VCaP (cell line): ENCODE measurements at regions not wholly inside any gene's neighbourhood (a gene's known extent, or its start where the extent isn't known, plus 50 kb on each side); places are given as distances from the start of the nearest gene placed in this dataset.

Source experiments
- H3K27ac ChIP-seq: fragments of 450-650 bp; 2 replicates; pipeline ENCODE4 v1.5.1; 2017
- TF ChIP-seq, protein P1 (sequence below): fragments of 450-650 bp; conservative IDR thresholded peaks from 2 replicates; pipeline ENCODE4 v1.5.1; 2017; ENCODE audit warnings: mild to moderate bottlenecking, moderate library complexity

DNA sequence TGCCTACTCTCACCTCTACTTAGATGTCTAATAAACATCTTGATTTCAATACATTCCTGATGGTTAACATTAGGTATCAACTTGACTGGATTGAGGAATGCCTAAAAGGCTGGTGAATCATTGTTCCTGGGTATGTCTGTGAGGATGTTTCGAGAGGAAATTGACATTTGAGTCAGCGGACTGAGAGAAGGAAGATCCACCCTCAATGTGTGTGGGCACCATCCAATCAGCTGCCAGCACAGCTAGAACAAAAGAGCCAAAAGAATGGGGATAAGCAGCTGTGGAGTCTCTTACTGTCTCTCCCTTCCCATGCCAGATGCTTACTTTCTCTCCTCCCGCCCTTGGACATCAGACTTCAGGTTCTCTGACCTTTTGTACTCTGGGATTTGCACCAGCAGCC lies 128.6 kb upstream of the HS3ST5 start:
- no peak overlapping the region for H3K27ac ChIP-seq
- TF ChIP-seq, protein P1, sequence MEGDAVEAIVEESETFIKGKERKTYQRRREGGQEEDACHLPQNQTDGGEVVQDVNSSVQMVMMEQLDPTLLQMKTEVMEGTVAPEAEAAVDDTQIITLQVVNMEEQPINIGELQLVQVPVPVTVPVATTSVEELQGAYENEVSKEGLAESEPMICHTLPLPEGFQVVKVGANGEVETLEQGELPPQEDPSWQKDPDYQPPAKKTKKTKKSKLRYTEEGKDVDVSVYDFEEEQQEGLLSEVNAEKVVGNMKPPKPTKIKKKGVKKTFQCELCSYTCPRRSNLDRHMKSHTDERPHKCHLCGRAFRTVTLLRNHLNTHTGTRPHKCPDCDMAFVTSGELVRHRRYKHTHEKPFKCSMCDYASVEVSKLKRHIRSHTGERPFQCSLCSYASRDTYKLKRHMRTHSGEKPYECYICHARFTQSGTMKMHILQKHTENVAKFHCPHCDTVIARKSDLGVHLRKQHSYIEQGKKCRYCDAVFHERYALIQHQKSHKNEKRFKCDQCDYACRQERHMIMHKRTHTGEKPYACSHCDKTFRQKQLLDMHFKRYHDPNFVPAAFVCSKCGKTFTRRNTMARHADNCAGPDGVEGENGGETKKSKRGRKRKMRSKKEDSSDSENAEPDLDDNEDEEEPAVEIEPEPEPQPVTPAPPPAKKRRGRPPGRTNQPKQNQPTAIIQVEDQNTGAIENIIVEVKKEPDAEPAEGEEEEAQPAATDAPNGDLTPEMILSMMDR = no peak

DNA sequence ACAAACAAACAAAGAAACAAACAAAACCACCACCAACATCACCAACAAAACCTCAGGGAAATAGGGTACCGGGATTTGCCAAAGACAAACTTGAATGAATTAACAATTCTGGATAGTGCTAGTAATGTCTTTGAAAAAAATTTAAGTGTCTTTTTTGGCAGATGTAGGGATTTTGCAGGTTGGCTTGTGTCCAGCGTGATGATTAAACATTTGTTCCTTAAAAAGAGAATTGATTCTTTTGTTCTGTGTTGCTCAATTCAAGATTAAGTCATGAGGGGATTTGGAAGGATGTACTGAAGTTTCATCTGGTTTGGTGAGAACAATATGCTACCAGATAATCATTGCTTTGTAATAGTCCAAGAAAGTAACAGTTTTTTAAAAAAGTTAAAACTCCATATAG lies 125.1 kb upstream of the HS3ST5 start:
- H3K27ac ChIP-seq = no peak overlapping the region
- TF ChIP-seq, protein P1 = no peak

DNA sequence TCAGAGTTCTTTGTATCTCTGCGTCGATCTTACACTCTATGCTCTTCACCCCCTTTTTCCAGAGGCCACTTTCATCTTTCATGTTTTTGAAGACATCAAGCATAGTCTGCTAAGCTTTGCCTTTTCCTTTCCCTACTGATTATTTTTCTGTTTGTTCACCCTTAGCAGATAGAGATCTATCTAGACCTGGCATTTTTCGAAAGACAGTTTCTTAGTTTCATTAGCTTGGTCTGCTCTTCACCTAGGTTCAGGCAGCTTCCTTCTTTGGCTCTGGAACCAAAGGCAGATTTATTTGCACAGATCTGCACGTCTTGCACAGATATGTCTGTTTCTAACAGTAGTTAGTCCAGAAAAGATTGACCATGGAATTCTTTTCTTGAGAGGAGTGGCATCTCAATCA lies 122.7 kb upstream of the HS3ST5 start:
- no peak overlapping the region for H3K27ac ChIP-seq

DNA sequence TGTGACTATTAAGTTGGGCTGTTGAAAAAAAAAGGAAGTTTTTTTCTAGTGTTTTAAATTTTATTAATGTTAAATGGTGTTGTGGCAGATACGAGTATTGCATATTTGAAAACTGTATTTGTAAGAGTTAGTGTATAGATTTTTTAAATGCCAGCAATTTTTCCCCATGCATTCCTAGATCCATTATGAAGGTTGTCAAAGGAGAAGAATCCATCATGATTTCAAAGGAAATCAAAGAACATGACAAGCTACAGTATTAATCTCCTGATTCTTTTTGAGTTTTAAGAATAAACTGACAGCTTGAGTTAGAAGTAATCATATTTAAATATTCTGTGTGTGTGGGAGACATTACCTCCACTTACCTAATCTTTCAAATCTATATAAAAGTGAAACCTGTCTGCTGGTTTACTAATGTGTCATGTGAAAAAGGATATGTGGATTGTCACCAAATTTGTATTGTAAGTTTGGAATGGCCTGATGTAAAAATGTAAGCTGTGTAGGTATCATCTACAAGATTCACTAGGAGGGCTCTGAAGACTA lies 111.0 kb upstream of the HS3ST5 start:
- TF ChIP-seq, protein P1 = no peak
- H3K27ac ChIP-seq = no peak overlapping the region

More for the DNA sequence above, 122.7 kb upstream of the HS3ST5 start:
- TF ChIP-seq, protein P1 = no peak

DNA sequence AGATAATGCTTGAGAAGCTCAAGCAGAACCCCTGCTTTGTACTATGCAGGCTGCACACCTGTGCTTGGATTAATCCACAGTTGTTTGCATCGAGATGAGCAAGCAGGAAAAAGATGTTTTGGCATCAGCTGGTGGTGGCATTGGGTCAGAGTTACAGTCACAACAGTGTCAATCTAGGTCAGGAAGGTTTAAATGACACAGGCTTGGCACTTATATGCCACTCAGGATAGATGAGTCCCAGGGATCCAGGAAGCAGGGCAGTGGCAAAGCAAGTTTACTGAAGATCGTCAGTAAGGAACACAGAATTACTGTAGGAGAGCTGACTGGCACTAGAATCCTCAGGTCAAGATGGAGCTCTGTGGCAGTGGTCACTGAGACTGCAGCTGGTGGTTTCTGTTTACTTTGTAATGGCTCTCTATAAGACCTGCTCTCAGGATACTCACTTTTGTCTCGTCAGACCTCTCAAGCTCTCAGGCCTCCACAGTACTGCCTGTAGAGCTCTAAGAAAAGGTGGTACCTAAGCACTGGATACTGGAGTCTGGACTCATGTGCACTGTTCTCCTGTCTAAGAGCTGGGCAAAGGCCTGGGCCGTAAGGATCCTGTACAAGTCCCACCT lies 110.1 kb upstream of the HS3ST5 start:
- no peak overlapping the region for H3K27ac ChIP-seq
- TF ChIP-seq, protein P1 = no peak

DNA sequence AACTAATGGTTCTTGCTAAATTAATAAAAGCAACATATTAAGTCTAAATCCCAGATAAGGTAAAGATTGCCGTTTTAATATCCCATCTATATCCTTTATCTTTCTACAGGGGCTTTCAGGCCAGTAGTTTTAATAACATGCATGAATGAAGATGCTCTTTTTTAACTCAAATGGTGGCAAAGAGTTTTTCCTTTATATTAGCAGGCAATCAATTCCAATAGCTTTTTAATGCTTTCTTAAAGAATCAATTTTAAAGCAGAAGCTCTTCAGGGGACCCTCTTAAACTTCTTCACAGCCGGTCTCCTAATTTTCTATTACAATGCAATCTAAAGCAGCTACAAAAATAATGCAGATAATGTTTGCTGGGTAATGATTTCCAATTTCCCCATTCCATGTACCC lies 107.8 kb upstream of the HS3ST5 start:
- TF ChIP-seq, protein P1 = no peak
- no peak overlapping the region for H3K27ac ChIP-seq

DNA sequence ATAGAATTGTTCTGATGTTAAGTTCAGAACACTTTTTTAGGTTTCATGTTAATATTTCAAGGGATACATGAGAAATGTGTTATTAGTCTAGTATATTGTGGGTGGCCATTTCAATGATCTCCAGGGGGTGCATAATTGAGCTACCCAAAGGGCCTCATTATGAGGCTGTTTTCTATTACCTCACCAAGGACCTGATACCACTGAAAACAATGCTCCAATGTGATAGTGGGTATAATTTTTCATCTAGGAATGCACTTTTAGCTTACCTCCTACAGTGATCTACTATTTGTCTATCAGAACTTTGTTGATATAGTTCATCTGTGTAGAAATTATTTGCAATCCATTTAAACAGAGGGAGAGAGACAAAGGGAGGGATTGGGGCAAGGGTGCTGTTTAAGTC lies 106.8 kb upstream of the HS3ST5 start:
- no peak overlapping the region for H3K27ac ChIP-seq
- TF ChIP-seq, protein P1 = no peak
